ENCODE measurements at regions not wholly inside any gene's neighbourhood (a gene's known extent, or its start where the extent isn't known, plus 50 kb on each side); places are given as distances from the start of the nearest gene placed in this dataset.

DNA sequence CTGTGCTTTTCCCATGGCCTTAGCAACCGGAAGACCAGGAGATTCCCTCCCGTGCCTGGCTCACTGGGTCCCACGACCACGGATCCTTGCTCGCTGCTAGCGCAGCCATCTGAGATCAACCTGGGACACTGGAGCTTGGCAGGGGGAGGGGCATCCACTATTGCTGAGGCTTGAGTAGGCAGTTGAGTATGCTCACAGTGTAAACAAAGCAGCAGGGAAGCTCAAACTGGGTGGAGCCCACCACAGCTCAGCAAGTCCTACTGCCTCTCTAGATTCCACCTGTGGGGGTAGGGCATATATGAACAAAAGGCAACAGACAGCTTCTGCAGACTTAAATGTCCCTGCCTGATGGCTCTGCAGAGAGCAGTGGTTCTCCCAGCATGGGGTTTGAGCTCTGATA is 697.0 kb downstream of the SORCS1 start:
- no peak for DNase-seq (ENCODE audit: low read depth)

DNA sequence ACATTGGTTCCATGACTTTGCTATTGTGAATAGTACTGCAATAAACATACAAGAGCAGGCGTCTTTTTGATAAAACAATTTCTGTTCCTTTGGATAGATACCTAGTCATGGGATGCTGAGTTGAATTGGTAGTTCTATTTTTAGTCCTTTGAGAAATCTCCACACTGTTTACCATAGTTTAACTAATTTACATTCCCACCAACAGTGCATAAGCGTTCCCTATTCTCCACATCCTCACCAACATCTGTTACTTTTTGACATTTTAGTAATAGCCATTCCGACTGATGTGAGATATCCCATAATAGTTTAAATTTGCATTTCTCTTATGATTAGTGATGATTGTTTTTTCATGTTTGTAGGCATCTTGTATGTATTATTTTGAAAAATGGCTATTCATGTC is 707.0 kb downstream of the SORCS1 start:
- no peak for DNase-seq (ENCODE audit: low read depth)

DNA sequence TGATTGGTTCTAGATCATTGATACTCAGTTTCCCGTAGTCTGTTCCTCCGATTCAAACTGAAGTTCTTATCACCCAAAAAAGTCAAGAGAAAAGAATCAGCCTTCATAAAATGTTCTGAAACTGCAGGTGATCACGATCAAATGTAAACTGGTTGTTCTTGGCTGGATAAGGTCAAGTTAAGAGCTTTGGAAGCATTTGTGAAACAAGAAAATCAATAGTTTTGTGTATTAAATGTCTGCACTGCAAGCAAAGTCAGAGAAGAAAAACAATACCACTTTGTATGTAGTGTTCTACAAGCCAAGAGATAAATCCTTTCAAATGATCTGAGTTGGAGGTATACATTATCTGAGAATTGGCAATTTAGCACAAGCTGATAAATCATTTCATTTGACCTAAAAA is 710.3 kb downstream of the SORCS1 start:
- no peak for DNase-seq (ENCODE audit: low read depth)

DNA sequence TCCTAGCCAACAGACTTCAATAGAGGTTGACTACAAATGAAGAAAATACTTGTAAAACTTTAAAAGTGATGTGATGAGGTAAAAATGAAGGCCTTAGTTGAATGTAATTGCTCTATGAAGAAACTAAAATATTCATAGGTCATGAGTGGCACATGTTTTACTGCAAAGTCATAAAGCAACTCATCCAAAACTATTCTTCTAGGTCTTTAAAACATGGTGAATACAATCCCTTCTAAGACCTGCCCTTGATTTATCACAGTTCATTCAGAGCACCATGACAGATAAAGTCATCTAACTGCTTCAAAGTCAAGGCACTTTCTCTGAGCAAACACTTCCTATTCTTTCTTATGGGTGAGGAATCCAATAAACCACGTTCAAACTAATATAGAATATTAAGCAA is 713.5 kb downstream of the SORCS1 start:
- no peak for DNase-seq (ENCODE audit: low read depth)

DNA sequence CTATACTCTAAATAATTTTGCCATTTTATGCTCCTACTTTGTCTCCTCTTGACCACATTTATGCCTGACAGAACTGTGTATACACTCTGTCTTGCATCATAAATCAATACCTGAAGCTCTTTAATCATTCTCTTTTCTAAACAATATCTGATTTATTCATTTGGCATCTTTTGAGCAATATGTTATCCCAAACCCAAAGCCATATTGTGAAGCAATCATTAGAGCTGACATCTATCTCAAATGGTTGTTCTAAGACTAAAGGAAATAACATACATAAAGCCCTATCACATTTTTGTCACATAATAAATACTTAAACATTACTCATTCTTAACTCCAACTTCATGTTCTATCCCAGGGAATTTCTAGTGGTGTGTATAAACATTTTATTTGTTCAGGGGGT is 717.6 kb downstream of the SORCS1 start:
- DNase-seq (ENCODE audit: low read depth) = no peak

DNA sequence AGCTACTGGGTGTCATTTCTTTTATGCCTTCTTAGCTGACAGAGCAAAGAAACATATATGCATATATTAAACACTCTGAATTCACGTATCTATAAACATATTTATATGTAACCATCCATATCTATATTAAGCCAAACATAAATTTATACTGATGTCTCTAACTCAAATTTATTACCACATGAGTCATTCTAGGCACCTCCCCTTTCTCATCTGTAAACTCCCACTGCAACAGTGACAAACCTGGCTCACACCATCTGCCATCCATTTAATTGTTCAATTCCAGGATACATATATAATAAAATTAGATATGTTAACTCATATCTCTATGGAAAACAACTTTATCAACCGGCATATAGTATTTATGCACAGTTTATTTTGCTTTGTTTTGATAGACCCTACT is 722.3 kb downstream of the SORCS1 start:
- DNase-seq (ENCODE audit: low read depth) = no peak

DNA sequence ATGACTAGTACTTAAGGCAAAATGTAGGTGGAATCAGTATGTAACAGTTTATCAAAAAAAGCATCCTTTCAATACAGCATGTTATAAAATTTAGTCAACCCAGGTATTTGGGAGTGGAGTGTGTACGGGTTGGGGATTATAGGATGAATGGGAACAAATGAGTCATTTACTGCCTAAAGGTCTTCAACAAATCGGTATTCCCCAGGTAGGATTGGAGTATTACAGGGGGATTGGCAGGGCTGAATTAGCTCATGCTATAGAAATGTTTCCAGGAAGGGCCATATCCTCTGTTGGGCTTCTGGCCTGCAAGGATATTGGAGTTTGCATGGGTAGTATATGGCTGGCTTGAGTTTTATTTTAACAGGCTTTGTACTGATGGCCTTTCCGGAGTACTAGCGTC is 723.7 kb downstream of the SORCS1 start:
- no peak for DNase-seq (ENCODE audit: low read depth)

DNA sequence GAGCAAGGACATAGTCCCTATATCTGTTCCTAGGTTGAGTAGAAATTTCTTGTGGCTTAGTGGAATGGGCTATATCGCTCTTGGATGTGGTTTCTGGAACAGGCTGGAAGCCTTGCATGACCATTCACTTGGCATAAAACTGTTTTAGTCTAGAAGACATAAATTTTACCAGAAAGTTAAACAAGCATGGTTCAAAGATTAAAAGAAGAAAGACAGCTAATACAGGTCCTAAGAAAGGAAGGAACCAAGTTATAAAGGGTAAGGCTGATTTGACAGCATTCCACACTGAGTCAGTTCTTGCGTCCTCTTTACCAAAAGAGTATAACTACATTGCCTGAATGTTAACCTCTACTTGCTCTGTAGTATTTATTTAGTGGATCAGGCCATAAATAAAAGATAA is 724.2 kb downstream of the SORCS1 start:
- DNase-seq (ENCODE audit: low read depth) = no peak

DNA sequence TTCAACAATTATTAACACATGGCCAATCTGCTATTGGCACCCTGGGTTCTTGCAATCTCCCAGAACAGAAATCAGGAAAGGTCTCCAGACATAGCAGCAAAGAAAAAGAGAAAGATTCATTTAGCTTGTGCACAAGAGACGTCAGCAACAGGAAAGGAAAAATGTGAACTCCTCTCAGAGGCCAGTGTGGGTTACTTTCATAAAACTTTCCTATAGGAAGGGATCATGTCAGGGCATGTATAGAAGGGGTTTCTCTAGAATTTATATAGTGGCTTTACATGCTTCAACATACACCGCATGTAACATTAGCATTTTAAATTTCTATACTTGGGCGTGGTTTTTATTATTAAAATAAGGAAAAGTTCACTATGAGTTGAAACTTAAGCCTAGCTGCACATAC is 725.1 kb downstream of the SORCS1 start:
- DNase-seq (ENCODE audit: low read depth) = no peak

DNA sequence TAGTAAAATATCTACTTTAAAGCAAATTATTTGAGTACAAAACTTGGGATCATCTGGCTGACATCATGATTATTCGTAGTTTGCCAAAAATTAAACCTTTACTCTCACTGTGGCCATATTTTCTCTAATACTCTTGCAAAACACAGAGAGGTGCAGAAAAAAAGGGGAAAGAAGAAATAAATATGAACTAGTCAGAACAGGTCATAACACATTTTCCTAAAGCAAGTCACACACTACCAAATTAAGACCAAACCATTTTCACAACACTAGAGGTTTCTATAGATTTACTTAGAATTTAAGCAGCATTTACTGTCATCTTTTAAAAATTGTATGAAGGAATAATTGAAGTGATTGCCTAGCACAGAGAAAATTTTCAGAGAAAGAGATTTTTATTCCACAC is 726.1 kb downstream of the SORCS1 start:
- no peak for DNase-seq (ENCODE audit: low read depth)

DNA sequence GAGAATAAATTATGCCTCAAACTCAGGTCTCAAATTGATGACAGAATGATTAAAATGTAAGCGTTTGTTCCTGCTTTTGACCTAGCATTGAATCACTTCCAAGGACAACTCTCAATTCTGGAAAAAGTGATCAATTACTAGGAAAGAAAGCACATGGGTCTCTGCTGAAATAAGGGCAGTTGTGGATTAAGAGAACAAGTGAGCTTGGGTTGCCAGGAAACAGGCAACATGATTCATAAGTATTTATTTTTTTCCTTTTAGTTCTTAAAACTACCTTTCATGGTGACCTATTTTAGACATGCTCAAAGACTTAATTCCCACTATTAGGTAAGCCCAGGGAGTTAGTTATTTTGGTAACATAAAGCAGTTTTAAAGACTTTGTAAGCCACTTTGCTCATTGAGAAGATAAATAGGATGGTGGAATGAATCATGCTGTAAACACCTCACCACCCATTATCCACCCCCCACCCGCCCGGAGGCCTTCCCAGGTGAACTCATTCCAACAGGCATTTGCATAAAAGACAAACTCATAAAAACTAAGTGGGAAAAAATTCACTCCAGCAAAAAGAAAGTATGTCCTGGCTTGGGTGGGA is 728.3 kb downstream of the SORCS1 start:
- no peak for DNase-seq (ENCODE audit: low read depth)

DNA sequence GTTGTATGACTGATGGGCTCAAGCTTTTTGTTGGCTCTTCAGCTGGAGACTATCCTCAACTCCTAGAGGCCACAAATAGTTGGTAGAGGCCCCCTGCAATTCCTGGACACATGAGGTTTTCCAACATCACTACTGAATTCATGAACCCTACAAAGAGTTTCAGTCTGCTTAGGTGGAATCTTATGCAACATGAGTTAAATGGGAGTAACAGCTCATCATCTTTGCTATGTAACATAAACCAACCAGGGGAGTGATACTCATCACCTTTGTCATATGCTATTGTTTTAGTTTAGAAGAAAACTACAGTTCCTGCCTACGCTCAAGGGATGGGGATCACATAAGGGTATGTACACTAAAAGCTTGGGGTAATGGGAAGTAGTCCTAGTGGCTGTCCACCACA is 729.4 kb downstream of the SORCS1 start:
- DNase-seq (ENCODE audit: low read depth) = no peak

DNA sequence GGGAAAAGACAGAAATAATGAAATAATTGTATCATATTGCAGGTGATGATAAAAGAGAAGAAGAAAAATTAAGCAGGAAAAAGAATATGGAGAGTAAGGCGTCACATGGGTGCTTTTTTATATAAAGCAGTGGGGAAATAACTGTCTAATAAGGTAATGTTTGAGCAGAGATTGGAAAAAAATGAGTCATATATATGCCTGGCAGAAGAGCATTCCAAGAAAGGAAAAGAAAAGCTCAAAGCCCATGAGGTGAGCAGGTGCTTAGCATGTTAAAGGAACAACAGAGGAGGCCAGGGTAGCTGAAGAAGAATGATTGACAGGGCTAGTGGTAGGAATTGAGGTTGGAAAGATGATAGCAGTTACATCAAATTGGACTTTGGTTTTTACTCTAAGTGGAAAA is 739.5 kb downstream of the SORCS1 start:
- no peak for DNase-seq (ENCODE audit: low read depth)

DNA sequence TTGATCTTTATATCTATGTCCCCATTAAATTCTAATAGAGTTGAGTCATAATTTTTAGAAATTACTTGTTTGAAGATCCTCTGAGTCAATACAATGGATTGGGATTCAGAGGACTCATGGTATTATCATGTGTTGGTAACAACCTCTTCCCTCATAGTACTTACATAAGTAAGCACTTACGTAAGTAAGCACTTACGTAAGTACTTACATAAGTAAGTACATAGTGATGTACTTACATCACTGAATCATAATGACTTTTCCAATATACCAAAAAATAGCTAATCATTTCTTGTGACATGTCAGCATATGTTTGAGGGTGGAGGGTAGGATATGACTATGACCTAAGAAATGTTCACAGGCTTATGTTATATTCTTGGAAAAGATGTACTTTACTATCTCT is 740.5 kb downstream of the SORCS1 start:
- DNase-seq (ENCODE audit: low read depth) = peak; percentile 67

DNA sequence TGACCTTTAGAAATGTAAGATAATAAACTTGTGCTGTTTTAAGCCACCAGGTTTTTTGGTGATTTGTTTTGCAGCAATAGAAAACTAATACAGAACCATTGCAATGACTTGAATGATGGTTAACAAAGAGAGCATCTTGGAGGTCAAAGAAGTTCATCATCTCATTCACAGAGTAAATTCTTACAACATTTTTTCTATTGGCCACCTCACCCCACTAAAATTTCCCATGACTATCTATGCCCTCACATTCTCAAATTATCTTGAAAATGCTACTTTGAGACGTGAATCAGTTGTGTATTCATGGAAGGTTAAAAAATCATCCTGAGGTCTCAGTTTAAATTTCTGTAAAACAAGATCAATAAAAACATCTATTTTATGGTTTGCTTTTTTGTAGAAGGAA is 754.2 kb downstream of the SORCS1 start:
- DNase-seq (ENCODE audit: low read depth) = no peak

DNA sequence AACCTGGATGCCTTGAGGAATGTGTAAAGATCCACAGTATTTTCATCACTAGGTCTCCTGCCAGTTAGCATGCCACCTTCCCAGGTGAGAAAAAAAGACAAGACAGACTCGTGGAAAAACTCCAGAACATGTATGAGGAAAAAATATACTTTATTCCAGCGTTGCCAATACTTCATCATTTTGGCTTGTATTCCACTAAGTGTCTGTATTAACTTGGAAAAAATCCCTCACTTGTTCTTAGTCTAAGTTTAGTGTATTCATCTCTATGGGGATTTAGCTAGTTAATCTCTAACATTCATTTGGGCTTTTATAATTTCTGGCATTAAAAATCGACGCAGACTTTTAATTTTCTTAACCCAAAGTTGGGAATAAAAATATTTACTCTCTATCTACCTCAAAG is 759.4 kb downstream of the SORCS1 start:
- no peak for DNase-seq (ENCODE audit: low read depth)

DNA sequence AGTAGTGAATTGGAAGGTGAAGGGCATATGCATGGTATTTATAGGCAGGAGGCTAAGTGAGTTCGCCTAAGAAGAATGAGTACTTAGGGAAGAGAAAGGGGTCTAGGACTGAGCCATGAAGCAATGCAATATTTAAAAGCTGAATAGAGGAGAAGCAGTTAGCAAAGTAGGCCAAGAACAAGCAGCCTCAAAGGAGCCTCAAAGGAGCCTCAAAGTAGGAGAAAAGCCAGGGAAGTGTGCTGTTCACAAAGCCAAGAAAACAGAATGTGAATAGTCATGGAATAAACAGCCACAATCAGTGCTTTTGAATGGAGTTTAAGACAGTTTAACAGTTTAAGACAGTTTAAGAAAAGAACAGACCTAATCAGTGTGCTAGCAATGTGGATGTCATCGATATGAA is 762.0 kb downstream of the SORCS1 start:
- no peak for DNase-seq (ENCODE audit: low read depth)

DNA sequence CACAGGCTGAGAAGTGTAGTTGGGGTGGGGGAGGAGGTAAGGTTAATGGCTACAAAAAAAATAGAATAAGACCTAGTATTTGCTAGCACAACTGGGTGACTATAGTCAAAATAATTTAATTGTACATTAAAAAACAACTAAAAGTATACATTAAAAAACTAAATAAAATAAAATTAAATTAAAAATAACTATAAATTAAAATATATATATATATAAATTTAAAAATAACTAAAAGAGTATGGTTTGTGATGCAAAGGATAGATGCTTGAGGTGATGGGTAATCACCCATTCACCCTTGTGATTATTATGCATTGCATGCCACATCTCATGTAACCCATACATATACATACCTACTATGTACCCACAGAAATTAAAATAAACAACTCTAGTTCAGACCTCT is 762.5 kb downstream of the SORCS1 start:
- DNase-seq (ENCODE audit: low read depth) = no peak

DNA sequence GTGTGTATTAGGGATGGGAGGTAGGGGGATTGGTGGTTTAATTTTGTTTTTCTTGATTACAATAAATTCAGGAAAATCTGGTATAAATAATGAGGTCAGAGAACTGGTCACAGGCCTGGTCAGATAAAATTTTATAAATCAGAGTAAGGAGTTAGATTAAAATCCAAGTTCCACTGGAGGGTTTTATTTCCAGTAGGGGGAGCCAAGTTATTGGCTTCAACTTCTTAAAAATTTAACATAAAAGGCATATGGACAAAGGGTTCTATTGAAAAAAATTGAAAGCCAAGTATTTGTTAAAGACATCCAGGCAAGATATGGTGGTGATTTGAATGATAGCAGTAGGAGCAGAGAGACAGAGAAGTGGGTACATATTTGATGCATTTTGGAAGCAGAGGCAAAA is 763.3 kb downstream of the SORCS1 start:
- DNase-seq (ENCODE audit: low read depth) = no peak

DNA sequence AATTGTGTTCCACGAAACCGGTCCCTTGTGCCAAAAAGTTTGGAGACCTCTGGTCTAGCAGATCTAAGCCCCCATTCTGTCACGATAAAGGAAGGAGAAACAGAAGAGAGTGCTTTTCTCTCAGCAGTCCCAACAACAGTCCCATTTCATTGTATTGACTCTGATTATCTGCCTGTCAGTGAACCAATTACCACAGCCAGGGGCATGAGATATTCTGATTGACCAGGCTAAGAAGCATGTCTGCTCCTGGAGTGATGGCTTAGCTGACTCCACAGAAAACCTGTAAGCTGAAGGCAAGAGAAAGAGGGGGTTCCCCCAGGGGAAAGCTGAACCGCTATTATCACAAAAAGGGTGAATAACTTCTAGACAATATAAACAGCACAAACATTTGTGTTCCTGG is 765.4 kb downstream of the SORCS1 start:
- DNase-seq (ENCODE audit: low read depth) = no peak

DNA sequence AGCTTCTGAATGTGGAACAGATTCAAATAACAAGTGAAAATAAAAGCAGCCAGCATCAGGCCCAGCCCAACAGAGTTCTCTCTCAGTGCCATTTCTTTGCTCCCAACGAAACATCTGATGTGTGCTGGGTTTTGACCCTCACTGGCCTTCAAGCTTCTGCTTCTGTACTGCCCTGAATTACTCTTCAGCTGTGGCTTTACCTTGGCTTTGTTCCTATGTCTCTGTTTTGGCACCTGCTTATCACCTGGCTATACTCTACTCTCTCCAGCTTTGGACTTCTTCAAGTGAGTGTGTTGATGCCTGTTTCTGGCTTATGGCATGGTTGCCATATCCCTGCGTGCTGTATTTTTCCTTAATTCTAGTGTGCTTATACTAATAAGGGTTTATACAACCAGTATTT is 768.3 kb downstream of the SORCS1 start:
- no peak for DNase-seq (ENCODE audit: low read depth)

DNA sequence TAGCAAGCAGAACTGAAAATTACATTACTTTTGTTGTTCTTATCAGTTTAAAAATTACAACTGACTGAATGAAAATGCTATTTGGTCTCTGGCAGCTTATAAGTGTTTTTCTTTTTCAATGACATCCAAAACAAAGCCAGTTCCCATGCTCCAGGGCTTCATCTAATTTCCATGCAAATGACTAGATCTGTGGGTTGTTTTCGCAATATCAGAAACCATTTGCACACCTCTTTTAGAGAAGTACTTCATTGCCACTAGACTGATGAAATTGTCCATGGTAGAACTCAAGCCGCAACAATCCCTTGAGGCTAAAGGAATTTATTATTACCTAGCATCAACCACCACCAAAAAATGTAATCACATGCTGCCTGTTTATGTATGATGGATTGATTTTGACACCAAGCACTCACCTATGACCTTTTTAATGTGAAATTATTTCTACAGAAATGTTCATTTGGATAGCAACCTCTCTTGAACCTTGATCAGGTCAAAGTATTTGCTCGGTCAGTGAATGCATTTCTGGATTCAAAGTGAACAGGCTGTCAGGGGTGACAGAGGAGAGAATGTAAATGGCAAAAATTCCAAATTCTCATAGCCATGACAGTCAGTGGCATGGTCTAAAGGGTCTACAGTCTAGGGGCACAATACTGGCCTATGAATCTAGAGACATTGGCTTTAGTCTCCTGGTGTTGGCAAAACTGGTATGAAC is 769.3 kb downstream of the SORCS1 start:
- no peak for DNase-seq (ENCODE audit: low read depth)

DNA sequence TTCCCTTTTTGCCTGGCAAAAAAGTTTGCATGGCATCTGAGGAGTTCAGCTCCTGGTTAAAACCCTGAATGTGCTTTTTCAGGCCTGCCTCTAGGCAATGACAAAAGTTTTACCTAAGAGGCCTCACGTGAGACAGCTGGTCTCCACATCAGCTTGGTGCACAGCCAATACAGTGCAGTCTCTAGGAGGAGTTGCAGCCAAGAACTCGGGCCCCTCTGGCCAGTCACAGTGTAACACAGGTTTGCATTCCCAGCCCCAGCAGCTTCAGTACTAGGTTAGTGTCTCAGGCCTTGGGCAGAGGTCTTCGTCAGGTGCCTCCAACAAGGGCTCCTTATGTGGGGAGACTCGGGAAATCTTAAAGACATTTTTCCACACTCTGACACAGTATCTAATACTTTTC is 771.7 kb downstream of the SORCS1 start:
- DNase-seq (ENCODE audit: low read depth) = no peak

DNA sequence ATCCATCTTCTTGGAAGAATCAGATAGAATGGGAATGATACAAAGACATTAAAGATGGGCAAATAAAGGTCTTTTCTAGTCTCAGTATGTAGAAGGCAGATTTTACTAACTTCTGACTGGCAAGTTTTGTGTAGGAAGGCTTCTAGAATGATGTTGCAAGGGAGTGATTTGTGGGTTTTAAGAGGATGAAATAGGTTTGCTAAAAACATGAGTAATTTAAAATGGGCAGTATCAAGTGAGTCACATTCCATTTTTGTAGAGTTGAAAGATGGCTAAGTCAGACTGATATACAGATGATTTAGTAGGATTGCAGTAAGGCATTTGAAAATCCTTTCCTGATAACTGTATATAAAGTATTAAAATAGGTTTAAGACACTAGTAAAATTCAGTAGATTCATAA is 777.4 kb downstream of the SORCS1 start:
- no peak for DNase-seq (ENCODE audit: low read depth)

All from fibroblast of the conjunctiva (primary cell).